ENCODE measurements at regions not wholly inside any gene's neighbourhood (a gene's known extent, or its start where the extent isn't known, plus 50 kb on each side); places are given as distances from the start of the nearest gene placed in this dataset.
"Not testable (repeated sequence)": the region's sequence is repeated elsewhere in the genome, so short reads cannot be mapped to it uniquely, and the experiment has no call there.

DNA sequence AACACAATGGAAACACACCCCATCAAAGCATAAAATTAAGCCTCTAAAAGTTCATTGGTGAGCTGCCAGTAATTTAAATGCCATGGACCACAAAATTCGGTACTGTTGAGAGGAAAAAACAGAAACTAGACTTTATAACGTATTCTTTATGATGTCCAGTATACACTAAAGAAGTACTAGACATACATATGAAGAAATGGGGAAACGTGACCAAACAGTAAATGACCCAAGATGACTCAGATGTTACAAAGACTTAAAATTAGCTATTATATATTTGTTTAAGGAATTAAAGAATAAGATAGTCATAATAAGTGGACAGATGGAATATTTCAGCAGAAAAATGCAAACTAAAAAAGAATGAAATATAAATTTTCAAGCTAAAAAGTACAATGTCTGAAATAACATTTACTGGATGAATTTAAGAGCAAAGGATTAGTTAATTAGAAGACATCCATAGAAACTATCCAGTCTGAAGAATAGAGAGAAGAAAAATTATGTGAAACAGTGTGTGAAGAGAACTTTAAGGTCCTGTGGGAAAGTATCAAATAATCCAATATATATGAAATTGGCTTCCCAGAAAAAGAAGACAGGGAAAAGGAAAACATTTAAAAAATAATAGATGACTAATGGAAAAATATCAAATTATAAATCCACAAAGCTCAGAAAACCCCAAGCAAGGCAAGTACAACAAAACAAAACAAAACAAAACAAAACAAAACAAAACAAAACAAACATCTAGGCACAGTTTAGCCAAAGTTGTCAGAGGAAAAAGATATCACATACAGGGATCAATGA, 69.4 kb downstream of the SAMD9 start:
- no peak for DNase-seq

DNA sequence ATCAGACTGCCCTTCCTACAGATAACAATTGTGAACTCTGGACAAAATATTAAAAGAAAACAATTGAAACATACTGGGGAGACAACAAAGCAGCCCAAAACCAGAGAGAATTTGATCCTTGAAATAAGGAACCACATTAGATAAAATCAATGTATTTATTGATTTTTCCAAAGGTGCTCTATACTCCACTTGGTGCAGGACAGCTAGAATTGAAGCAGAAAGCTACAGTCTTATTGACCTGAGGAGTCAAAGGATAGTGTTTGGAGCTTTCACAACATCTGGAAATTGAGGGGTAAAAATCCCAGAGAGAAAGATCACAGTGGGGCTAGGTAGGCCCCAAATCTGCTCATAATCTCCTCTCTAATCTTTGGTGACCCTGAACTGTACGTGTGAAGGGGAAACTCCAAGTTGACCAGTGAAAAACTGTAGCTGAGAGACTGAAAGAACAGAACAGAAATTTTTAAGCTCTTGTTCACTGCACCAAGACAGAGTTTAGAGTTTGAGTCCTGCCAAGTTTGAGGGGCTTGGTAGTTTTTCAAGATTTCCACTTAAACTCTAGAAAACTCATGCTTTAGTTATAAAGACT, 70.2 kb downstream of the SAMD9 start:
- no peak for DNase-seq

- DNase-seq: no peak
Observed at GRCh38 chr7:93046641-93047040, 71.1 kb downstream of the SAMD9 start.

GRCh38 chr7:93044147-93044810, 73.5 kb downstream of the SAMD9 start:
- no peak for DNase-seq

DNA sequence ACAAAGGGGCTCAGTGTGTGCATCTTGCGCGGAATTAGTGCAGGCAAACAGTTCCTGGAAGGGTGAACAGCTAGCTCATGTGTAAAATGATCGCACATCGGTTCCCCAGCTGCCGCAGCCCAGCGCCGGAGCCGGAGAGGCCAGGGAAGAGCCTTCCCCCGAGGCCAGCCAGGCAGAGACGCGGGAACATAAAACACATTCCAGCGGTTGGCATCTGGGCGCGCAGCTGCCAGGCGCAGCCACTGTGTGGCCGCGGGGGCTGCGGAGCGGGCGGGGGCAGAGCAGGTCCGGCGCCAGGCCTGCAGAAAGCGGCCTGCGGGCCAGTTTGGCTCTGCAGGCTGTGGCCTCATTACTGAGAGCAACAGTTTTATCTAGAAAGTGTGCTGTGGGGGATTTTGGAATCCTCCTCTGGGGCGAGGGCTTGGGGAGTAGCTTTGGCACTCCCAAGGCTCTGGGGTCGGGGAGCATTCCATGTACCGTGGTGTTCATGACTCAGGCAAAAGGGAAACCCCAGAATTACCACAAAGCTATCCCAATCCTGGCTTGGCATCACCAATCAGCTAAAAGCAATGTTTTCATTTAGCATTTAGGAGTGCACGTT, 74.3 kb downstream of the SAMD9 start:
- DNase-seq: no peak

DNA sequence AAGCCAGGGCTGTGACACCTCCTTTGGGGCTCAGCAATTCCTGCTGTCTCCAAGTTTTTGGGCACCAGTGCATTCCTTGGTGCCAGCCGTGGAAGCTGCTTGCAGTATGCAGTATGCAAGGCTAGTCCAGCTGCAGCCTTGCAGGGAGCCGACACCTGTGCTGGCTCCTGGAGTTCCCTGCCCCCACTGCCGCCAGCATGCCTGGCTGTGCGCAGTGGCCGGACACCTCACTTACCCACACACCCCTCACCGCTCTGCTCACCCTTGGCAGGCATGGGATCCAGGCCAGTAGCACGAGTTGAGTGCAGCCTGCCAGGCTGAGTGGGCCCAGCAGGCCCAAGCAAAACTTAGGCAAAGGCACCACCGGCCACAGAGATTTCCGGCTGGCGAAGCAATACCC, 77.4 kb downstream of the SAMD9 start:
- no peak for DNase-seq

DNA sequence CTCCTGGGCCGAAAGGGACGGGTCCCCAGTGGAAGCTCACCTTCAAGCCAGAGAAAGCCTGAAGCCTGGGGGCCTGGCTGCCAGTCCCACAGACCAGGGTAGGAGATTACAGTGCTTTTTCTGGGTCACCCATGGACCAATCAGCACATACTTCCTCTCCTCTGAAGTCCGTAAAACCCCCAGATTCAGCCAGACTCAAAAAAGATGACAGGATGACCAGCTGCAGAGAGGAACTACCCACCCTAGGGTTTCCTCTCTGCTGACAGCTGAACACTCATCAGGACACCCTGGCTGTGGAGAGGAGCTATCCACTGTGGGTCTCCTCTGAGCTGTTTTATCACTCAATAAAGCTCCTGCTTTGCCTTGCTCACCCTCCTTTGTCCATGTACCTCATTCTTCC, 78.0 kb downstream of the SAMD9 start:
- no peak for DNase-seq

- DNase-seq: no peak
Observed at GRCh38 chr7:93039282-93039681, 78.5 kb downstream of the SAMD9 start.

- peak; percentile 18 to 30 for DNase-seq
Observed at GRCh38 chr7:93036807-93037206, 81.0 kb downstream of the SAMD9 start.

DNA sequence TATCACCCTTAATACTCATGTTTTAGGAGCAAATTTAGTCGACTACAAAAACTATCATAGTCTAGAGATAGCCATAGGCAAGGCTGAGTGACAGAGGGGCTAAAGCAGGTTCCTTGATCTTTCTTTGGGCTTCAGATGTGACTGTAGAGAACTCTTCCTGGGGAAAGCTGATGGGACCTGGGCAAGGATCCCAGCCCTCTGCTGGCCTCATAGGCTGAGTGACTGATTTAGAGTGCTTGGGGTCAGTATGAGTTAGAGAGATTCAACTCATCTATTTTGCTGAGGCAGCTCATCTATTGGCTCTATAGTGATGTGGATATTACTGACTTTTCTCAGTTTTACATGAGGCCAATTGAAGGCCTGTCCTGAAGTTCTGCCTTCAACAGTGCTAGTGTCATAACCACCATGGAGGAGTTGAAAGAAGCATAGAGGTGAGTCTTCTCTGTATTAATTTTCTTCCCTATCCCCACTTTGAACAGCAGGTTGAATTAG, 81.6 kb downstream of the SAMD9 start:
- DNase-seq: no peak

DNA sequence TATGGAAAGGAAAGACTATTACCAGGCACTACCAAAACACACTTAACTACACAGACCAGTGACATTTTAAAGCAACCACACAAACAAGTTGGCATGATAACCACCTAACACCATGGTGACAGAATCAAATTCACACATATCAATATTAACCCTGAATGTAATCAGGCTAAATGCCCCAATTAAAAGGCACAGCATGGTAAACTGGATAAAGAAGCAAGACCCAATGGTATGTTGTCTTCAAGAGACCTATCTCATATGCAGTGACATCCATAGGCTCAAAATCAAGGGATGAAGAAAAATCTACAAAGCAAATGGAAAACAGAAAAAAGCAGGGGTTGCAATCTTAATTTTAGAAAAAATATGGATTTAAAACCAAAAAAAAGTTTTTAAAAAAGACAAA, 86.0 kb downstream of the SAMD9 start:
- DNase-seq: no peak

GRCh38 chr7:93030605-93031225, 87.1 kb downstream of the SAMD9 start:
- no peak for DNase-seq

- no peak for DNase-seq
Observed at GRCh38 chr7:93029056-93029455, 88.7 kb downstream of the SAMD9 start.

GRCh38 chr7:93028610-93029009, 89.2 kb downstream of the SAMD9 start:
- DNase-seq: no peak

DNA sequence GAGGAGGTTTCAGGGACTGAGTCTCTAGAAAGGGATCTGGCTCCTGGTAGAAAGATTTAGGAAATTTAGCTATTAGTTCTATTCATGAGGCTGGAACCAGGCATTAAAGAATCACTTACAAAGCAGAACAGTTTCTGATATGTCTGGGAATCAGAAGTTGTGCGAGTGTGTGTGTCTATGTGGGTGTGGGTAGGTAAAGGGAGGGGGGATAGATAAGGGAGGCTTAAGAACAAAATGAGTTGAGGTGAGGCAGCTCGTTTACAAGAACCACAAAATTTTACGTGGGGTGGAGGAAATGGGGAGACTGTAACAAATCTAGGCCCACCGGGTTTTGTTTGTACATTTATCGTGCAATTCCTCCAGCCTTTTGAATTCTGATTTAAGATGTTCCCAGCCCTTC, 90.7 kb downstream of the SAMD9 start:
- DNase-seq: no peak

DNA sequence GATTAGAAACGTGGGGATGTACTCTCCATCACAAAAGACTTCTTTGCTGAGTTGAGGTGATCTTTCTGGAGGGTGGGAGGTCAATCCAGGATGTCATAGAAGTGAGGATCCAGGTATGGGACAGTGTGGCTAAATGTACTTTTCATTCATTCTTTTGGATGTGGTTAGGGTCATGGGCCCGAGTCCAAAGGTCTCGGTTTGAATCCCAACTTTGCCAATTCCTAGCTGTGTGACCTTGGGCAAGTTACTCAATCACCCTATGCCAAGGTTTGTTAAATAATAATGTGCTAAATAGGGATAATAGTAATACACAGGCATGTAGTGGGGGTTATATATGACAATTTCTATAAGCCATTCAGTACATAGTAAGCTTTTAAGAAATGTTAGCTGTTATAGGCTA, 91.4 kb downstream of the SAMD9 start:
- no peak for DNase-seq

DNA sequence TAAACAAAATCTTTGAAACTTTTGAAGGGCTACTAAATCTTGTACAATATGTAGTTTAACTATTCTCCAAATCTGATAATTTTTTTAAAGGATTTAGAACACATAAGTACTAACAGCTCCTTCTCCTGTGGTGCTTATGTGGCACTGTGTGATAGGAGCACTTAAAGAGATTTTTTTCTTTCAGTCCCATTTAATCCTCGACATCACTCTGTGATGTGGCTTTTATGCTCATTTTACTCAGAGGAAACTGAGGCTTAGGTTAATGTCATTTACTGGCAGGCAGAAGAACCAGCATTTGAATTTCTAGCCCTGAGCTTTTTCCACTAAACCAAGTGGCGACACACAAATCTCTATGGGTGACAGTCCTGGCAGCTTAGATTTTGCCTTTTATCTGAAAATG, 92.4 kb downstream of the SAMD9 start:
- no peak for DNase-seq

DNA sequence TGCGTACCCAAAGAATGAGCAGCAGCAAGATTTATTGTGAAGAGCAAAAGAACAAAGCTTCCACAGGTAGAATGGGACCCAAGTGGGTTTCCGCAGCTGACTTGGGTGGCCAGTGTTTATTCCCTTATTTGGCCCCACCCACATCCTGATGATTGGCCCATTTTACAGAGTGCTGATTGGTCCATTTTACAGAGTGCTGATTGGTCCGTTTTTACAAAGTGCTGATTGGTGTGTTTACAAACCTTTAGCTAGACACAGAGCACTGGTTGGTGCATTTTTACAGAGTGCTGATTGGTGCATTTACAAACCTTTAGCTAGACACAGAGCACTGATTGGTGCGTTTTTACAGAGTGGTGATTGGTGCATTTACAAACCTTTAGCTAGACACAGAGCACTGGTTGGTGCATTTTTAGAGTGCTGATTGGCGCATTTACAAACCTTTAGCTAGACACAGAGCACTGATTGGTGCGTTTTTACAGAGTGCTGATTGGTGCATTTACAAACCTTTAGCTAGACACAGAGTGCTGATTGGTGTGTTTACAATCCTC, 94.8 kb downstream of the SAMD9 start:
- not testable (repeated sequence) for DNase-seq

GRCh38 chr7:93021748-93022147, 96.0 kb downstream of the SAMD9 start:
- no peak for DNase-seq

GRCh38 chr7:93018716-93019115, 99.1 kb downstream of the SAMD9 start:
- no peak for DNase-seq

DNA sequence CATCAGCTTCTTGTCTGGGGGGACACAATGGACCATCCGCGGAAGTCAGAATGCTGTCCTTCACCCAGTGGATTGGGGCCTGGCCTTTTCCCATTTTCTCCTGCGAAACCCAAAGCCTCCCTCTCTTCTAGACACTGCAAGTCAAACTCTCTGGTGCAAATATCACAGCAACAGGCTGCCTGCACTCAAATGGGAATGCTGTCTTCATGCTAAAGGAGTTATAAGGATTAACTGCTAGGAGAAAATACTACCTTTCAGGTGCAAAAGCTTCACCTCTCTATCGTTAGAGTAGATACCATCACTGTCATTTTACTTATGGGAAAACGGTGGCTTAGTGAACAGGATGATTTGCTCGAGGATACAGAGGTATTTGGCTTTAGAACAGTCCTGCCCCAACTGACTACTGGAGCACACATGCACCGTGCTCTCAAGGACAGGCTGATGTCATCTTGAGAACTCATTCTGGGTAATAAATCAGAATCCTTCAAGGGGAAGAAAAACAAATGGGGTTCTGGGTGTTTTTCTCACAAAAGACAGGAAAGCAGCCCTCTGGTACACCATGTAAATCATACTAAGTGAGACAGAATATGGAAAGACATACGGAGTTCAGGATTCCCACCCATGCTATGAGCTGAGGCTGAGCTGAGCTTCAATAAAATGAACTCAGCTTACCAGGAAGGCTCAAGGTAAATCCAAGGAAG, 100.9 kb downstream of the SAMD9 start:
- DNase-seq: no peak

DNA sequence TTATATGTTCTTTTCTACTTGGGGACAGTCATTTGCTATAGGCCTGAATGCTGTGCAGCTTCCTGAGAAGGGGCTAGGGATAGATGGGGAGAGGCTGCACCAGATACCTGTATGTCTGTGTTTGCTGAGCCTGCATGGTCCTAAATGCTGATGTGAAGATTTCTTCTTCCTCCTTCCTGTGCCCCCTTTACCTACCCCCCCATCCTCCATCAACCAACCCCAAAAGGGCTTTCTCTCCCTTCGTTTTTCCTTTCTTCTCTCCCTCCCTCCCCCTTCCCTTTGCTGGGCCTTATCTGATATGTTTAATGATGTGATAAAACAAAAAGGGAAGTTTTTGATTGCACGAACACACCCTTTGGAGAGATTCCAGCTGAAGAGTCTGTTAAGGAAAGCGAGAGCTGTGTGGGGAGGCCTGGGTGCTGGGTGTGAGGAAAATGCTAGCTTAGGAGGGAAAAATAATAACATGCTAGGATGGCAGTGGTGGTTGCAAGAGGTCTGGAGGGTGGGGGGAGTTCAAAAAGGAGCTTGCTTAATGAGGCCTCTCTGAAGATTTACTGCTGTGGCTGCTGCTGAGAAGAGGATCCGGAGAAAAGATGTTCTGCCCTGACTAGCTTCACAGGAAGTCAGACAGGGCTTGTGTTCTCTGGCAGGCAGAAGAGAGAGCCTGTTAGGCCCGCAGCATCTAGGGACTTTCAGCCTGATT, 101.8 kb downstream of the SAMD9 start:
- no peak for DNase-seq
